H9 (cell line): ENCODE measurements at regions not wholly inside any gene's neighbourhood (a gene's known extent, or its start where the extent isn't known, plus 50 kb on each side); places are given as distances from the start of the nearest gene placed in this dataset.

Experiments used
- DNase-seq: peaks from one replicate; pipeline ENCODE4 v3.0.0-alpha.2; 2017
- H2AFZ ChIP-seq: one replicate; pipeline ENCODE4 v1.6.1; 2013; ENCODE audit warnings: mild to moderate bottlenecking, low read length, control low read depth, moderate library complexity
- H2AK5ac ChIP-seq: 2 replicates; pipeline ENCODE4 v1.6.1; 2013; ENCODE audit warnings: low read length, control low read depth, mixed read lengths; ENCODE audit not compliant: insufficient read length
- H2BK120ac ChIP-seq: one replicate; pipeline ENCODE4 v1.6.1; 2013; ENCODE audit warnings: low read depth, mild to moderate bottlenecking, low read length, control low read depth, inconsistent platforms; ENCODE audit not compliant: poor library complexity, severe bottlenecking
- H2BK12ac ChIP-seq: 2 replicates; pipeline ENCODE4 v1.6.1; 2013; ENCODE audit warnings: low read length, control low read depth, mixed read lengths, low read depth; ENCODE audit not compliant: insufficient read length
- H2BK15ac ChIP-seq: 2 replicates; pipeline ENCODE4 v1.6.1; 2013; ENCODE audit warnings: low read depth, low read length, control low read depth
- H2BK20ac ChIP-seq: one replicate; pipeline ENCODE4 v1.6.1; 2013; ENCODE audit warnings: low read depth, mild to moderate bottlenecking, low read length, control low read depth, inconsistent platforms; ENCODE audit not compliant: poor library complexity, severe bottlenecking
- H2BK5ac ChIP-seq: 2 replicates; pipeline ENCODE4 v1.6.1; 2013; ENCODE audit warnings: low read length, control low read depth, mixed read lengths; ENCODE audit not compliant: insufficient read length
- H3K14ac ChIP-seq: 2 replicates; pipeline ENCODE4 v1.6.1; 2013; ENCODE audit warnings: low read length, control low read depth; ENCODE audit not compliant: insufficient read depth
- H3K18ac ChIP-seq: 2 replicates; pipeline ENCODE4 v1.6.1; 2013; ENCODE audit warnings: low read depth, mild to moderate bottlenecking, mixed read lengths, low read length, control low read depth; ENCODE audit not compliant: insufficient read length
- H3K23ac ChIP-seq: 2 replicates; pipeline ENCODE4 v1.6.1; 2013; ENCODE audit warnings: low read length, control low read depth, mixed read lengths, low read depth; ENCODE audit not compliant: insufficient read length
- H3K23me2 ChIP-seq: 2 replicates; pipeline ENCODE4 v1.6.1; 2013; ENCODE audit warnings: low read depth, mild to moderate bottlenecking, mixed read lengths, low read length, control low read depth; ENCODE audit not compliant: insufficient read length, poor library complexity, severe bottlenecking
- H3K27ac ChIP-seq: 2 replicates; pipeline ENCODE4 v1.5.1; 2013; ENCODE audit warnings: low read length, control low read depth, mixed read lengths, low read depth; ENCODE audit not compliant: insufficient read length
- H3K27me3 ChIP-seq: 2 replicates; pipeline ENCODE4 v1.6.1; 2013; ENCODE audit warnings: low read length, control low read depth, inconsistent platforms; ENCODE audit not compliant: insufficient read depth
- H3K4ac ChIP-seq: 2 replicates; pipeline ENCODE4 v1.6.1; 2013; ENCODE audit warnings: low read depth, mild to moderate bottlenecking, control low read depth, inconsistent platforms, low read length, moderate library complexity
- H3K4me1 ChIP-seq: 2 replicates; pipeline ENCODE4 v1.6.1; 2013; ENCODE audit warnings: low read length, control low read depth, inconsistent platforms; ENCODE audit not compliant: insufficient read depth
- H3K4me2 ChIP-seq: 2 replicates; pipeline ENCODE4 v1.6.1; 2013; ENCODE audit warnings: low read length, control low read depth, mixed read lengths; ENCODE audit not compliant: insufficient read length, insufficient read depth
- H3K56ac ChIP-seq: 2 replicates; pipeline ENCODE4 v1.6.1; 2013; ENCODE audit warnings: low read depth, mild to moderate bottlenecking, mixed read lengths, low read length, control low read depth; ENCODE audit not compliant: insufficient read length
- H3K79me1 ChIP-seq: 2 replicates; pipeline ENCODE4 v1.6.1; 2013; ENCODE audit warnings: low read depth, mild to moderate bottlenecking, moderate library complexity, low read length, control low read depth, inconsistent platforms; ENCODE audit not compliant: insufficient read depth, poor library complexity, severe bottlenecking
- H3K79me2 ChIP-seq: 2 replicates; pipeline ENCODE4 v1.6.1; 2013; ENCODE audit warnings: low read length, control low read depth, inconsistent platforms; ENCODE audit not compliant: insufficient read depth
- H3K9ac ChIP-seq: 2 replicates; pipeline ENCODE4 v1.6.1; 2013; ENCODE audit warnings: low read length, control low read depth, mixed read lengths; ENCODE audit not compliant: insufficient read length; ENCODE audit errors: extremely low read depth
- H3K9me3 ChIP-seq: one replicate; pipeline ENCODE4 v1.6.1; 2013; ENCODE audit warnings: low read depth, low read length, inconsistent platforms; ENCODE audit not compliant: control insufficient read depth
- H3T11ph ChIP-seq: one replicate; pipeline ENCODE4 v1.6.1; 2013; ENCODE audit warnings: mild to moderate bottlenecking, low read length, control low read depth, inconsistent platforms
- H4K20me1 ChIP-seq: one replicate; pipeline ENCODE4 v1.6.1; 2013; ENCODE audit not compliant: control insufficient read depth, insufficient read length, insufficient read depth
- H4K5ac ChIP-seq: 2 replicates; pipeline ENCODE4 v1.6.1; 2013; ENCODE audit warnings: low read depth, mild to moderate bottlenecking, mixed read lengths, low read length, control low read depth; ENCODE audit not compliant: insufficient read length
- H4K8ac ChIP-seq: replicated peaks from 2 replicates; pipeline ENCODE4 v1.6.1; 2013; ENCODE audit warnings: low read length, control low read depth, mixed read lengths, low read depth; ENCODE audit not compliant: insufficient read length
- H4K91ac ChIP-seq: 2 replicates; pipeline ENCODE4 v1.6.1; 2013; ENCODE audit warnings: low read depth, mild to moderate bottlenecking, moderate library complexity, mixed read lengths, low read length, control low read depth; ENCODE audit not compliant: insufficient read length
- H3K27ac Mint-ChIP-seq, 3 experiments: 2 replicates in 2 of 3; 3 replicates in 1 of 3; pipeline ENCODE4 v1.8.0; 2020 to 2021; ENCODE audit warnings: mixed read lengths in 3 of 3, mild to moderate bottlenecking in 1 of 3, moderate library complexity in 1 of 3
- H3K27me3 Mint-ChIP-seq: 2 replicates; pipeline ENCODE4 v1.8.0; 2021; ENCODE audit warnings: low read depth, mild to moderate bottlenecking, moderate library complexity, mixed read lengths
- H3K36me3 Mint-ChIP-seq, 3 experiments: 2 replicates in 2 of 3; 3 replicates in 1 of 3; pipeline ENCODE4 v1.8.0; 2020 to 2021; ENCODE audit warnings: low read depth in 3 of 3, mixed read lengths in 3 of 3; ENCODE audit not compliant: insufficient read depth in 1 of 3
- H3K4me1 Mint-ChIP-seq, 2 experiments: 2 replicates each; pipeline ENCODE4 v1.8.0; 2020; ENCODE audit warnings: mixed read lengths in 2 of 2
- H3K4me3 Mint-ChIP-seq, 2 experiments: 2 replicates in 1 of 2; 3 replicates in 1 of 2; pipeline ENCODE4 v1.8.0; 2020 to 2021; ENCODE audit warnings: mild to moderate bottlenecking in 2 of 2, mixed read lengths in 2 of 2, moderate library complexity in 1 of 2
- H3K9me3 Mint-ChIP-seq, 2 experiments: 2 replicates in 1 of 2; 3 replicates in 1 of 2; pipeline ENCODE4 v1.8.0; 2020; ENCODE audit warnings: mild to moderate bottlenecking in 2 of 2, mixed read lengths in 2 of 2, moderate library complexity in 1 of 2
- WGBS: extraction: QIAGEN DNeasy Blood & Tissue Kit; methylation state at CpG from one replicate; pipeline ENCODE4 v1.1.7; 2013; ENCODE audit warnings: missing lambda C conversion rate, low lambda C conversion rate, mixed read lengths; ENCODE audit not compliant: insufficient read length; ENCODE audit errors: extremely low coverage; 5-methylcytosine and 5-hydroxymethylcytosine counted together
- TF ChIP-seq, protein P1 (sequence below): fragments of 200-600 bp; sonication (generic); conservative IDR thresholded peaks from 3 replicates; pipeline ENCODE4 v1.8.0; 2021; ENCODE audit warnings: antibody characterized with exemption, mild to moderate bottlenecking

DNA sequence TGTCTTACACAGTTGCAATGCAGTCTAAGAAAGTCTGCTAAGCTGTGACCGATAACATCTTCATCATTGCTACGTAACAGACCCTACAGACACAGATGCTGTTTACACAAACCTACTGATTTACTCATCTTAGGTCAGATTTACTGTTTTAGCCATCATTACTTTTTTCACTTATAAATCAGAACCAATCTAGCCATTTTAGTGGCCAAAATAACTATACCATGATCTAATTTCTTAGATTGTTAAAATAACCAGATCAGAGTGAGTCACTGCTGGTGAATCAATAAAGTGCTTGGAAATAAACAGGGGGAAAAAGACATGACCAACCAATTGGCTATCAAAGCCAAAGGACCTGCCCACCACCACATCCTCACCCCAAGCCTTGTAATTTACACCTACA is 57.0 kb upstream of the FOXN3 start:
- no peak overlapping the region for H3K4me2 ChIP-seq
- H3K4ac ChIP-seq = no peak overlapping the region
- no peaks in the 10 kb centered on the region for H3K79me1 ChIP-seq
- Mint-ChIP-seq H3K9me3 (no peaks in the 10 kb centered on the region), H3K36me3 (peaks cover 17 to 30% (median 19%) of the 10 kb centered on the region in 3 experiments), H3K4me1 (peaks cover 4 to 25% of the 10 kb centered on the region in 2 experiments; a peak in 3 of 4 replicates), H3K4me3 (no peak overlapping the region), H3K27ac (no peak overlapping the region), H3K27me3 (no peaks in the 10 kb centered on the region; the same call in 1 of the 2 replicates)
- H3K9me3 ChIP-seq = no peaks in the 10 kb centered on the region
- no peak overlapping the region for H3K56ac ChIP-seq
- H4K20me1 ChIP-seq = no peaks in the 10 kb centered on the region
- H2BK15ac ChIP-seq = no peak overlapping the region
- H3K23me2 ChIP-seq = no peaks in the 10 kb centered on the region
- WGBS = no CpG with 5 or more reads among the region's 2 CpGs
- no peak overlapping the region for H2AK5ac ChIP-seq
- no peak overlapping the region for H4K8ac ChIP-seq
- H3K14ac ChIP-seq = no peak overlapping the region
- H2BK12ac ChIP-seq = no peak overlapping the region
- no peak overlapping the region for H2AFZ ChIP-seq
- no peak overlapping the region for H2BK20ac ChIP-seq
- no peak overlapping the region for H2BK120ac ChIP-seq
- H4K91ac ChIP-seq = no peak overlapping the region
- DNase-seq = no peak
- H4K5ac ChIP-seq = no peak overlapping the region
- no peak overlapping the region for H3K23ac ChIP-seq
- no peak overlapping the region for H3K9ac ChIP-seq
- H3K18ac ChIP-seq = no peak overlapping the region
- no peaks in the 10 kb centered on the region for H3K27me3 ChIP-seq
- H3T11ph ChIP-seq = no peak overlapping the region
- TF ChIP-seq, protein P1, sequence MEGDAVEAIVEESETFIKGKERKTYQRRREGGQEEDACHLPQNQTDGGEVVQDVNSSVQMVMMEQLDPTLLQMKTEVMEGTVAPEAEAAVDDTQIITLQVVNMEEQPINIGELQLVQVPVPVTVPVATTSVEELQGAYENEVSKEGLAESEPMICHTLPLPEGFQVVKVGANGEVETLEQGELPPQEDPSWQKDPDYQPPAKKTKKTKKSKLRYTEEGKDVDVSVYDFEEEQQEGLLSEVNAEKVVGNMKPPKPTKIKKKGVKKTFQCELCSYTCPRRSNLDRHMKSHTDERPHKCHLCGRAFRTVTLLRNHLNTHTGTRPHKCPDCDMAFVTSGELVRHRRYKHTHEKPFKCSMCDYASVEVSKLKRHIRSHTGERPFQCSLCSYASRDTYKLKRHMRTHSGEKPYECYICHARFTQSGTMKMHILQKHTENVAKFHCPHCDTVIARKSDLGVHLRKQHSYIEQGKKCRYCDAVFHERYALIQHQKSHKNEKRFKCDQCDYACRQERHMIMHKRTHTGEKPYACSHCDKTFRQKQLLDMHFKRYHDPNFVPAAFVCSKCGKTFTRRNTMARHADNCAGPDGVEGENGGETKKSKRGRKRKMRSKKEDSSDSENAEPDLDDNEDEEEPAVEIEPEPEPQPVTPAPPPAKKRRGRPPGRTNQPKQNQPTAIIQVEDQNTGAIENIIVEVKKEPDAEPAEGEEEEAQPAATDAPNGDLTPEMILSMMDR = no peak
- H3K79me2 ChIP-seq = no peaks in the 10 kb centered on the region
- no peaks in the 10 kb centered on the region; the same call in 1 of the 2 replicates for H3K4me1 ChIP-seq
- no peak overlapping the region for H3K27ac ChIP-seq
- H2BK5ac ChIP-seq = no peak overlapping the region
